ENCODE measurements at regions not wholly inside any gene's neighbourhood (a gene's known extent, or its start where the extent isn't known, plus 50 kb on each side); places are given as distances from the start of the nearest gene placed in this dataset.
A peak's percentile ranks its signal among the peaks of the same experiment; 100 is the strongest.
"Not testable (repeated sequence)": the region's sequence is repeated elsewhere in the genome, so short reads cannot be mapped to it uniquely, and the experiment has no call there.

- ATAC-seq: no peak
- no peak for DNase-seq
- intact Hi-C loops (cut with DNase I, micrococcal nuclease): no loop called here
These were observed 53.8 kb downstream of the COX7C start for GRCh38 chr5:86671536-86671935.

GRCh38 chr5:86674069-86674468 is 56.3 kb downstream of the COX7C start:
- ATAC-seq (no peak), DNase-seq (no peak)
- intact Hi-C loops (cut with DNase I, micrococcal nuclease): no loop called here

GRCh38 chr5:86675311-86675710 is 57.6 kb downstream of the COX7C start:
- ATAC-seq (no peak), DNase-seq (no peak)
- intact Hi-C loops (cut with DNase I, micrococcal nuclease): no loop called here

GRCh38 chr5:86679529-86679928 is 61.8 kb downstream of the COX7C start:
- intact Hi-C loops (cut with DNase I, micrococcal nuclease): no loop called here
- ATAC-seq: peak; percentile 85
- DNase-seq: peak; percentile 5 to 25

GRCh38 chr5:86679949-86680348 is 62.2 kb downstream of the COX7C start:
- intact Hi-C loops (cut with DNase I, micrococcal nuclease): no loop called here
- DNase-seq: no peak
- no peak for ATAC-seq

GRCh38 chr5:86684222-86684621 is 66.5 kb downstream of the COX7C start:
- ATAC-seq (no peak), DNase-seq (no peak)
- intact Hi-C loops (cut with DNase I, micrococcal nuclease): no loop called here

- no peak for ATAC-seq
- intact Hi-C loops (cut with DNase I, micrococcal nuclease): no loop called here
- no peak for DNase-seq
These were observed 68.3 kb downstream of the COX7C start for GRCh38 chr5:86686046-86686445.

- intact Hi-C loops (cut with DNase I, micrococcal nuclease): no loop called here
- no peak for ATAC-seq
- DNase-seq: no peak
These were observed 70.7 kb downstream of the COX7C start for GRCh38 chr5:86688406-86688805.

GRCh38 chr5:86689103-86689729 is 71.5 kb downstream of the COX7C start:
- DNase-seq: no peak
- intact Hi-C loops (cut with DNase I, micrococcal nuclease): no loop called here

GRCh38 chr5:86709157-86709881 is 91.6 kb downstream of the COX7C start:
- intact Hi-C loops (cut with DNase I, micrococcal nuclease): no loop called here
- no peak for ATAC-seq

More at GRCh38 chr5:86689103-86689729, 71.5 kb downstream of the COX7C start:
- no peak for ATAC-seq

GRCh38 chr5:86716121-86716520 is 98.4 kb downstream of the COX7C start:
- intact Hi-C loops (cut with DNase I, micrococcal nuclease): no loop called here
- DNase-seq: no peak
- no peak for ATAC-seq

More at GRCh38 chr5:86709157-86709881, 91.6 kb downstream of the COX7C start:
- no peak for DNase-seq

GRCh38 chr5:86731319-86732117 is 113.8 kb downstream of the COX7C start:
- ATAC-seq; DNase-seq; intact Hi-C loops (cut with DNase I, micrococcal nuclease): not testable (repeated sequence)

- DNase-seq: no peak
- ATAC-seq: no peak
- intact Hi-C loops (cut with DNase I, micrococcal nuclease): no loop called here
These were observed 117.6 kb downstream of the COX7C start for GRCh38 chr5:86735370-86735769.

GRCh38 chr5:86737579-86737978 is 119.8 kb downstream of the COX7C start:
- DNase-seq: no peak
- no peak for ATAC-seq
- intact Hi-C loops (cut with DNase I, micrococcal nuclease): no loop called here

- intact Hi-C loops (cut with DNase I, micrococcal nuclease): no loop called here
- DNase-seq: no peak
- no peak for ATAC-seq
These were observed 130.9 kb downstream of the COX7C start for GRCh38 chr5:86748538-86749105.

- no peak for DNase-seq
- intact Hi-C loops (cut with DNase I, micrococcal nuclease): no loop called here
- ATAC-seq: no peak
These were observed 132.1 kb downstream of the COX7C start for GRCh38 chr5:86749841-86750240.

GRCh38 chr5:86756839-86757238 is 139.1 kb downstream of the COX7C start:
- ATAC-seq (no peak), DNase-seq (no peak)
- intact Hi-C loops (cut with DNase I, micrococcal nuclease): no loop called here

- DNase-seq (no peak), ATAC-seq (no peak)
- intact Hi-C loops (cut with DNase I, micrococcal nuclease): no loop called here
These were observed 140.1 kb downstream of the COX7C start for GRCh38 chr5:86757824-86758223.

GRCh38 chr5:86760661-86761060 is 142.9 kb downstream of the COX7C start:
- intact Hi-C loops (cut with DNase I, micrococcal nuclease): no loop called here
- ATAC-seq (no peak), DNase-seq (no peak)

- no peak for ATAC-seq
- intact Hi-C loops (cut with DNase I, micrococcal nuclease): no loop called here
These were observed 146.2 kb downstream of the COX7C start for GRCh38 chr5:86763929-86764328.

More at GRCh38 chr5:86763929-86764328, 146.2 kb downstream of the COX7C start:
- DNase-seq: no peak
